ENCODE measurements at regions not wholly inside any gene's neighbourhood (a gene's known extent, or its start where the extent isn't known, plus 50 kb on each side); places are given as distances from the start of the nearest gene placed in this dataset.

DNA sequence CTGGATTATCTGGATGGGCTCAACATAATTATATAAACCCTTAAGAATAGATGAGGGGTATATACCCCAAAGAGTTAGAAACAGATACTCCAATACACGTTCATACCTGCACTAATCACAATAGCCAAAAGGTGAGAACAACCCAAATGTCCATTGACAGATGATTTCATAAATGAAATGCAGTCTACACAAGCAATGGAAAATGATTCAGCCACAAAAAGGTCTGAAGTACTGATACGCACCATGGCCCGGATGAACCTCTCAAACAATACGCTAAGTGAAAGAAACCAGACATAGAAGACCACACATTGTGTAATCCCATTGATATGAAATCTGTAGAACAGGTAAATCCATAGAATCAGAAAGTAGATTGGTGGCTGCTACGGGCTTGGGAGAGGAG lies 316.8 kb downstream of the LPIN1 start:
- no peaks in the 10 kb centered on the region for H3K9me3 ChIP-seq
- WGBS: 95% methylated on average over 5 of the region's 5 CpGs
- no peaks in the 10 kb centered on the region for H3K27me3 ChIP-seq
- no peak overlapping the region for H3K4me3 ChIP-seq
- TF ChIP-seq POLR2AphosphoS5 (IDR thresholded peaks at IDR 0.05) (no peak), CTCF (IDR thresholded peaks at IDR 0.05) (no peak), POLR2A (IDR thresholded peaks at IDR 0.05) (no peak), EP300 (IDR thresholded peaks at IDR 0.05) (no peak)
- no peak for DNase-seq (ENCODE audit: low spot score in 2 of 2)
- no peak overlapping the region for H3K27ac ChIP-seq
- H3K36me3 ChIP-seq: no peaks in the 10 kb centered on the region
- H3K4me1 ChIP-seq: no peaks in the 10 kb centered on the region

GRCh38 chr2:12064153-12064552 lies 317.7 kb downstream of the LPIN1 start:
- WGBS: 86% methylated on average over 5 of the region's 5 CpGs
- H3K27ac ChIP-seq: no peak overlapping the region
- no peak overlapping the region for H3K4me3 ChIP-seq
- no peaks in the 10 kb centered on the region for H3K4me1 ChIP-seq
- no peaks in the 10 kb centered on the region for H3K27me3 ChIP-seq
- TF ChIP-seq POLR2A (IDR thresholded peaks at IDR 0.05) (no peak), CTCF (IDR thresholded peaks at IDR 0.05) (no peak), EP300 (IDR thresholded peaks at IDR 0.05) (no peak), POLR2AphosphoS5 (IDR thresholded peaks at IDR 0.05) (no peak)
- no peak for DNase-seq (ENCODE audit: low spot score in 2 of 2)
- no peaks in the 10 kb centered on the region for H3K9me3 ChIP-seq
- no peaks in the 10 kb centered on the region for H3K36me3 ChIP-seq

DNA sequence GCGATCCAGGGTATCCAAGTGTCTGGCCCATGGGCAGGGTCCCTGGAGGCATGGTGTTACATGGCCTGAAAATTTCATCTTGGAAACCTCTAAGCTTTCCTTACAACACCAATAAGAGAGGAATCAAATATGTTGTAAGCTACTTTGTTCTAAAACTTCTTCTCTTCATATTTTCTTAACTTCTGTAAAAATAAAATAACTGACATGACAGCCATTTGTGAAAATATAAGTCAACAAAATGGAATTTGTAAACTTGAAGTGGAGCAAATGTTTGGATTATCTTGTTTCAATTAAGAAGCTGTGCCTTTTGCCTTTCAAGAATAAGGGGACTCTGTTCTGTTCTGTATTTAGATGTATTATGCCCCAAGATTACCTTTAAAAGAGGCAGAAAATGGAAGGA lies 319.7 kb downstream of the LPIN1 start:
- H3K4me3 ChIP-seq: no peak overlapping the region
- WGBS: 87% methylated on average over 1 of the region's 1 CpG
- no peak overlapping the region for H3K27ac ChIP-seq
- no peaks in the 10 kb centered on the region for H3K27me3 ChIP-seq
- H3K4me1 ChIP-seq: no peaks in the 10 kb centered on the region
- DNase-seq (ENCODE audit: low spot score in 2 of 2): no peak
- no peaks in the 10 kb centered on the region for H3K9me3 ChIP-seq
- TF ChIP-seq EP300 (IDR thresholded peaks at IDR 0.05) (no peak), CTCF (IDR thresholded peaks at IDR 0.05) (no peak), POLR2AphosphoS5 (IDR thresholded peaks at IDR 0.05) (no peak), POLR2A (IDR thresholded peaks at IDR 0.05) (no peak)
- no peaks in the 10 kb centered on the region for H3K36me3 ChIP-seq

DNA sequence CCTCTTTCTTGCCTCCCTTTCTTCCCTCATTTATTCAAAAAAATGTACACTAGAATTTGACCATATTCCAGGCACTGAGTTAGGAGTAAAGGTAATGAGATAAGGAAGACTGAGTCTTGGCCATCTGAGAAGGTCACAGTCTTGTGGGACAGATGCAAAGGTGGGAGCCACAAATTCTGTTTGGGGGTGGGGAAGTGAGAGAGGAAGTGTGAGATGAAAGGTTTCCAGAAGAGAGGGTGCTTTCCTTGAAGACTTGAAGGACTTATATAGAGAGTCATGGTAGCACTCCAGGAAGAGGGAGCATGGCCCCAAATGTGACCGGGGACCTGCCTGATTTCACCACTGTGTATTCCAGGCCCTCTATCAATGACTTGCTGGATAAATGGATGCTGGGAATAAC lies 320.6 kb downstream of the LPIN1 start:
- Histone ChIP-seq H3K4me3 (no peak overlapping the region), H3K9me3 (no peaks in the 10 kb centered on the region), H3K4me1 (no peaks in the 10 kb centered on the region), H3K27me3 (no peaks in the 10 kb centered on the region), H3K27ac (no peak overlapping the region), H3K36me3 (no peaks in the 10 kb centered on the region)
- 86% methylated on average over 1 of the region's 1 CpG for WGBS
- no peak for DNase-seq (ENCODE audit: low spot score in 2 of 2)
- TF ChIP-seq EP300 (IDR thresholded peaks at IDR 0.05) (no peak), POLR2A (IDR thresholded peaks at IDR 0.05) (no peak), POLR2AphosphoS5 (IDR thresholded peaks at IDR 0.05) (no peak), CTCF (IDR thresholded peaks at IDR 0.05) (no peak)

DNA sequence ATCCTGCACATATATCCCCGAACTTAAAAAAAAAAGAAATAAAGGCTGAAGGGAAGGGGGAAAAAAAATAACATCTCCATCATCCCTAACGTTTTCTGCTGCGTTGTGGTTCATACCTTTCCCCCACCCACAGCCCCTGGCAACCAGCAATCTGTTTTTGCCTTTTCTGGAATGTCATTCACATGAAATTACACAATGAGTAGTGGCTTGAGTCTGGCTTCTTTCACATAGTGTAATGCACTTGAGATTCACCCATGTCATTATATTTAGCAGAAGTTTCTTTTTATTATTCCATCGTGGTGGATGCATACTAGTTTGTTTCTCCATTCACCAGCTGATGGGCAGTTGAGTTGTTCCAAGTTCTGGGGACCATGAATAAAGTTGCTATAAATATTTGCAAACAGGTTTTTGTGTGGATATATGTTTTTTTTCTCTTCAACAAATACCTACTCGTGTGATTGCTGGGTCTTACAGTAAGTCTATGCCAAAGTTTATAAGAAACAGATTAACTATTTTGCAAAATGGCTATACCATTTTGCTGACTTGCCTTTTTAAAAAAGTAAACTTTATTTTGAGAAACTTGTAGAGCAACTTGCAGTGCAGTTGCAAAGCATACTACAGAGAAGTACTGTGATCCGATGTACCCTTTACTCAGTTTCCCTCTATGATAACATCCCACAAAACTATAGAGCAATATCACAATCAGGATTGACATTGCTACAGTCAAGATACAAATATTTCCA lies 322.5 kb downstream of the LPIN1 start:
- H3K27me3 ChIP-seq: no peaks in the 10 kb centered on the region
- no peak for DNase-seq (ENCODE audit: low spot score in 2 of 2)
- no peak overlapping the region for H3K4me3 ChIP-seq
- 46% methylated on average over 6 of the region's 6 CpGs for WGBS
- no peaks in the 10 kb centered on the region for H3K36me3 ChIP-seq
- H3K27ac ChIP-seq: no peak overlapping the region
- TF ChIP-seq POLR2AphosphoS5 (IDR thresholded peaks at IDR 0.05) (no peak), CTCF (IDR thresholded peaks at IDR 0.05) (no peak), POLR2A (IDR thresholded peaks at IDR 0.05) (no peak)
- no peaks in the 10 kb centered on the region for H3K9me3 ChIP-seq
- H3K4me1 ChIP-seq: no peaks in the 10 kb centered on the region

Data from suprapubic skin (tissue), 4 donors.